Astrocyte of the hippocampus (primary cell): ENCODE measurements at regions not wholly inside any gene's neighbourhood (a gene's known extent, or its start where the extent isn't known, plus 50 kb on each side); places are given as distances from the start of the nearest gene placed in this dataset.
"Not testable (repeated sequence)": the region's sequence is repeated elsewhere in the genome, so short reads cannot be mapped to it uniquely, and the experiment has no call there.

ENCODE experiments used
- DNase-seq: peaks from one replicate; pipeline ENCODE4 v3.0.0; 2011; ENCODE audit warnings: low read depth, low spot score

DNA sequence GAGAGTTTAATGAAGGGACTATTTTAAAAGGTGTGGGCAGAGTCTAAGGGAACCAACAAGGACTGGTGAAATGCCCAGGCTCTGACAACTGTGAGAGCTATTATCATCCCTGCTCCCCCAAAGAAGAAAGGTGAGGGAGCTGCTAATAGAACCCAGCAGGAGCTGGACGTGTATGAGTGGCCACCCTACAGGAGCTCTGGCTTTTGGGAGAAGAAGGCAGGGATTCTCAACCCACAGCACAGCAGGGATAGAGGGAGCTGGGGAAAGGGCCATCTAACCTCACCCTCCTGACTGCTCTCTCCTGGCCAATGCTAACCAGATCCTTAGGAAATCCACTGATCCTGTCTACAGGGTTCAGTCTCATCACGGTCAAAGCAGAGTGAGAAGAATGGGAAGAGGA lies 57.1 kb downstream of the GRIN2B start:
- DNase-seq = no peak

DNA sequence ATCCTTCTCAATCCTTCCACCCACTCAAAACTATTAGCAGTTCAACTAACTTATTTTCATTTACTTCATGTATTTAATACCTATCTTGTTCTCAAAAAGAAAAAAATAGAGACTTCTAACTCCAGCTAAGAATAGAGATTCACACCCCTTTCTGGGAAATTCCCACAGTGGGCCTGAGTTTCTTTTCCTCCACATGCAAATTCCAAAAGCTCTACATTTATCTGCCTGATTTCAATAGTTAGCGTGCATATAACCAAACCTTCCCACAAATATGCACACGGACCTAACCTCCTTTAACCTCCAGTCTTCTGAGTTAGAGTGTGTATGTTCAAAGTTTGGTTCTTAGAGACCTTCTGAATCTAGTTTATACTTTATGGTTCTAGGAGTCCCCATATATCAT lies 62.5 kb downstream of the GRIN2B start:
- DNase-seq = peak; percentile 7

DNA sequence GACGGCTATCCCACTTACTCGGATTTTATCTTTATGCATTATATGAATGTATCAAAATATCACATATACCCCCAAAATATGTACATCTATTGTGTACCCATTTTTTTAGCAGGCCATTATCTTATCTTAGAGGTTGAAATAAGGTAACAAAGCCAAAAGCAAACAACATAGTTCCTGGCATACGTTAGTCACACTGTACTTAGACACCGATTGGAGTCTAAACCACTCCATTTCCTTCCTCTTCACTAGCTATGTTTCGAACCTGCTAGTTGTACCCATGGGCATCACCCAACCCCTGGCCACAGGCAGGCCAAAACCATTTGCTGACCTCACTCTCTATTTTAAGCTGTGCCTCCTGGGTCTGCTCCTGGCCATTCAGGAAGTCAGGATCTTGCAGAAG lies 66.3 kb downstream of the GRIN2B start:
- DNase-seq = no peak

DNA sequence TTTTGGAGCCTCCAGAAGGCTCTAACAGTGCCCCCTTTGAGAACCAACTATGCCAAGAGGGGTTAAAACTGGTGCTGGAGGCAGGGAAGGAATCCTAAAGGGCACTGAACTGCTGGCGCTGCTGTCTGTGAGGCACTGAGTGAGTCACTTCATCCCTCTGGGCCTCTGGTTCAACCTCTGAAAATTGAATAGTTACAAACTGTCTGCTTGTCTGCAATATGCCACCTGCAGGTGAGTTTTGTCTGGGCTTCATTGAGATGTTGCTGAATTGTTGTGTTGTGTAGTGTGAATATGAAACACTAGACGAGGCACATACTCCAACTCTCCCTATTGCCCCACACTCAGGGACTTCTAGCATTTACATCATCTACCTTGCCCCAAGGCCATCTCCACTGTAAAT lies 68.0 kb downstream of the GRIN2B start:
- DNase-seq = no peak

DNA sequence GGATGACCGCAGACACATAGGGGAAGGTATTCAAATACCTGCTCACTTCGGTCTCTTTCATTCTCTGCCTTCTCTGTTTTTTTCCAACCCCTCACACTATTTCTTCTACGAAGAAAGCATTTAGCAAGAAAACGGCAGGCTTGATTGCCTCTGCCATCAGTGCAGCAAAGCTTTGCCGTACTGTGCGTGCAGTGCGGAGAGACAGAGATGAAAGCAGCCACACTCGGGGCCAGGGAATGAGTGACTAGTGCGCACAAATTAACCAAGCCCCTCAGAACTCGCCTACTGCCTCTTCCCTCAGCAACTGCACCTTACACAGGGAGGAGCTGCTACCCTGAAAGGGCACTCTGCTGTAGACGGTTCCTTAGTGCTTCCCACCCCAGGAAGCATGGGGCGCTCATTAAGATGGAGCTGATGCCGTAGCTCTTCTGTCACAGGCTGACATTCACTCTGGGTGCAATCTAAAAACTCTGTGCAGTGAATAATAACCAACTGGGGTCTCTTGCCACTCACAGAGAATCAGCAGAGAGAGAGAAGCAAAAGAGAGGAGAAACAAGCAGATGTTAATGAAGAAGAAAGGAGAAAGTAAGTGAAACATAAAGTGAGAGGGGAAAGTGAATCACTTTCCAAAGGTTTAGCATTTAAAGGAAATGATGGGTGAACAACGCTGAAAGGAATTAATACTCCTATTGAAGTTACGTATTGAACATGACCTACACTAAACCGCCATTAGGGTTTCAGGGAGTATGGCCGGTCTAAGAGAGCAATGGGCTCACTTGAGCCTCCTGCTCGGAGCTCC lies 69.4 kb downstream of the GRIN2B start:
- no peak for DNase-seq

DNA sequence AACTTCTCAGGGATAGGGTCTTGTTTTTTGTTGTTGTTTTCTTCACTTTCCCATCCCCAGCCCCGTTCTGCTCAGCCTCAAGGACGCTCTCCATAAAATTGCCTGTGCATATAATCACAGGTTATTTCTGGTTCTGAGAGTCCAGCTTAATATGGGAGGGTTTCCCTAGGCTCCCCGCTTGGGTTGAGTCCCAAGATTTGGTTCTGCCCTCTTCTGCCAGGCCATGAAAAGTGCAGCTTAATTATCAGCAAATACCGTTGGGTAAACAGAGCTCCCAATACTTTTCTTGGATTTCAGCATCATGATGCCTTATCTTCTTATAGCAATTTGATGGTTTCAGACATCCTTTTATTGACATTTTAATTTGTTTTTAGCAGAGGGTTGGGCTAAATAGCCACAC lies 75.6 kb downstream of the GRIN2B start:
- DNase-seq = no peak

DNA sequence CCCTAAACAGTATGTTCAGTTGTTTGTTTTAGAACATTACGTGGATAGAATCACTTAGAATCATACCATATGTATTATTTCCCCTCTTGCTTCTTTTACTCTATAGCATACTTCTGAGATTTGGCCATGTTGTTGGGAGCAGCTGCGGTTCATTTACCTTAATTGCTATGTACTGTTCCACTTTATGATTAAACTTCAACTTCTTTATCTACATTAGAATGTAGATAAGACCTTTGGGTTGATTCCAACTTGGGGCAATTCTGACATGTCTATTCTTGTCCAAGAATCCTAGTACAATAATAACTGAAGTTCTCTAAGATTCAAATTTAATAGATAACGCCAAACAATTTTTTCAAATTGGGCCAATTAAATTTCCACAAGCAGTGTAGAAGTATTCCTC lies 80.7 kb downstream of the GRIN2B start:
- DNase-seq = no peak

DNA sequence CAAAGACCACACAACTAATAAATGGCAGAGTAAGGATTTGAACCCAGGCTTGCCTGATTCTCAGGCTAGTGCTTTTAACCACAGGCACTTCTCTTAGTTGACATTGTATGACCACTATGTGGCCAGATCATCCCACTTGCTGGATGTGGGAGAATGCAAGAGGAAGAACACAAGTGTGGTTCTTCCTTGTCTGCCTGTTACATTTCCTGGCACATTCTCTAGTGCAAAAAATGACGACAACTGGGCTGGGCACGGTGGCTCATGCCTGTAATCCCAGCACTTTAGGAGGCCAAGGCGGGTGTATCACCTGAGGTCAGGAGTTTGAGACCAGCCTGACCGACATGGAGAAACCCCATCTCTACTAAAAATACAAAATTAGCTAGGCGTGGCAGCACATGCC lies 83.0 kb downstream of the GRIN2B start:
- DNase-seq = not testable (repeated sequence)

DNA sequence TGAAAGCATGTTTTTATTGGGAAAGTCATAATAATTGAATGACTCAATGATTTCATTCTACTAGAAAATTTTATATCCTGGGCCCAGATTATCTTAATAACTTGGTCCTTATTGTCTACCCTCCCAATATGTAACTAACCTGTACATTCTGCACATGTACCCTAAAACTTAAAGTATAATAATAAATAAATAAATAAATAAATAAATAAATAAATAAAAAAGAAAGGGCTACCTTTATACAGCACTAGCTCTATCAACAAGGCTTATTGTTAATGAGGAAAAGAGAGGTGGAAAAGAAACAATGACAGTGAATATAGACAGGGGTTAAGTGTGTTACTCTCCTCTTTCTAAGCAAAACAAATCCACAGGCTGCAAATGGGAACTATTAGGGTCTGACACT lies 83.6 kb downstream of the GRIN2B start:
- DNase-seq = no peak

DNA sequence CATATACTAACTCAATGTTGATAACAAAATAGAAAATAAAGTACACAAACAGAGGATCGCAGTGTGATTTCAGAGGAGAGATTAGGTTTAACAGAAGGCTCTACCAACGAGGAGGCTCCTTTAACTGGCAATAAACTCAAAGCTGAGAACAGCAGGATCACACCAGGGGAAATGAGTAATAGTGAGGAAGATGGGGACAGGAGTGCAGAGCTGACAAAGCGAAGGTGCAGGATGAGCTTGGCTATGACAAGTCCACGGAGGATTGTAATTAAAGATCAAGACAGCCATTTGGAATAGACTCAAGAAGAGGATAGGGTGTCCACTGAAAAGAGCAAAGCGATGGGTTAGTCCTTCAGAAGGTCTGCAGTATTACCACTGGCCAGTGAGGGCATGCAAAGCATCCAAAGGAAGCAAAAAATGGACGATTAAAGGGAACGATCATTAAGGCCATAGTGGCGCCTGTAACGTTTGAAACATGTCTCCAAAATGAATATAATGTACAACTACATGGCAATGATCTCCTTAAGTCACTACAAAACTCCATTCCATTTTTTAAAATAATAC lies 85.3 kb downstream of the GRIN2B start:
- DNase-seq = no peak

DNA sequence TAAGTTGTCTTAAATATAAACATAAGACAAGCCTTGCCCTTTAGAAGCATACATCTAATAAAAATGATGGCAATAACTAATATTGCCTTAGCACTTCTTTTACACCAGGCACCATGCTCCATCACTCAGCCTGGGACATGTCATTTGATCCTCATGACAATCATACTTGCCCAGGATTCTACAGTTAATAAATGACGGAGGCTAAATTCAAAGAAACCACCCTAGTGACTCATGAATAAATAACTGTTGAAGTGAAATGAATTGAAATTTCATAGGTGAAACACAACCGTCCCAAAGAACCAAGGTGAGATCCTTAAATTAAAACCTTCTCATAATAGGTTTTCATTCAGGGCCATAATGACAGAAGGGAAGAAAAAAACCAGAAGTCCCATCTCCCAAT lies 89.5 kb downstream of the GRIN2B start:
- DNase-seq = no peak

DNA sequence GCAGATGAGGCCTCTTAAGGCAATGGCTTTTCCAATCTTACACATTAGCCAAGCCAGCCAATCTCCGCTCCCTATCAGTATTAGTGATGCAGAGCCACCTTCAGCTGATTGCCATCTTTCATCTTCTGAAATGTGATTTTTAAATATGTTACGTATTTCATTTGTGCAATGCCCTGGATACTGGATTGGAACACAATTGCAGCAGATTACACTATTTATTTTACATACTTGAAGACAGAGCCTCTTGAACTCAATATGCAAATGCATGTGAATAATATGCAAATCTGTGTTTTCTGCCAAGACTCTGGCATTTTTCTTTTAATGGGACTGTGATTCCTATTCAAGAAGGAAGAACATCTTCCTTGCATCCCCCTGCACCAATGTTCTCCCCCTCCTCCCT lies 90.5 kb downstream of the GRIN2B start:
- no peak for DNase-seq

DNA sequence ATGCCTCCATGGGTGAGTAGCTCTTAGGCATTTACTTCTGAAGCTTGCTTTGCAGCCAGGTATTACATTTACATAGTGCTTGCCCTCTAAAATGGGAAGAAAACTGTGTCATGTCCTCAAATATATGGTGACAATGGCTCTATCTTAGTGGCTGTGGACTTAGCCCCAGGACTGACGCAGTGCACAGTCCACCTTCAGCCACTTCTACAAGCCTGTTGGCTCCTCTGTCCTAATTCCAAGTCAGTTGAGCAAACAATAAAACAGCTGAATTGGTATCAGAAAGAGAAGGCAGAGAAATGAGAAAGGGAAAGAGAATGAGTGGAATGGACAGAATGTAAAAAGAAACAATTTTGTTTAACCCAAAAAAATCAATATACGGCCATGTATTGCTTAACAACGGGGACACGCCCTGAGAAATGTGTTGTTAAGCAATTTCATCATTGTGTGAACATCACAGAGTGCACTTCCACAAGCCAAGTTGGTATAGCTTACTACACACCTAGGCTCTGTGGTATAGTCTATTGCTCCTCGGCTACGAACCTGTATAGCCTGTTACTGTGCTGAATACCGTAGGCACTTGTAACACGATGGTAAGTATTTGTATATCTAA lies 93.5 kb downstream of the GRIN2B start:
- no peak for DNase-seq

DNA sequence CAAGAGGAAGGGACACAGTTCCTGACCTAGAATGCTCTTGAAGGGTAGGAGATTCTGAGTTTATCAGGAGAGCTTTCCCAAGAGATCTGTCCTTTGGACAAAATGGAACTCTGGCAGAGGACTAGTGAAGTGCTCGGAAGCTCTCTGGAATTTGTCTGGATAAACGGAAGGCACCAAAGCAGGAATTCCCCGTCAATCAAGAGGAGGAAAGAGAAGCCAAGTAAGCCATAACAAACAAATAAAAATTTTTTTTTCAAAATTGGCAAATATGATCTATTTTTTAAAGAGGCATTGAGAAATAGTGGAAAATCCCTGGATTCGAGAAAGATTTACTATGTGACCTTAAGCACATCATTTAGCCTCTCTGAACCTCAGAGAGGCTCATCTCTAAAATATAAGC lies 99.2 kb downstream of the GRIN2B start:
- no peak for DNase-seq

DNA sequence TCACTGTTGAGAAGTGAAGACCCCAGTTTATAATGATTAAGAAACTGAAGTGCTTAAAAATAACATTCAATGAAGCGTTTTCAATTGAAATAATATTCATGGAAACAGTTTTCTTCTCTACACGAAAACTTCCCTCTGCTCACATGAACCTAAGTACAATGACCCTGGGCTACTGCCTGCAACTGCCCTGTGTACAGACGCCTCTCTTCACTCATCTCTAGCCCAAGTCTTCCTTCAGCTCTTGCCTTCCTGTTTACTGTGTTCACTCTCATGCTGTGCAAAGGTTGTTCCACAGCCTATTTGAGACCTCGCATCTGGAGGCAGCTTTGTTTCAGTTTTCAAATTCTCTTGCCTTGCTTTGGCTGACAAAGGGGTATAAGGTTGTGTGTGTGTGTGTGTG lies 100.8 kb downstream of the GRIN2B start:
- no peak for DNase-seq

DNA sequence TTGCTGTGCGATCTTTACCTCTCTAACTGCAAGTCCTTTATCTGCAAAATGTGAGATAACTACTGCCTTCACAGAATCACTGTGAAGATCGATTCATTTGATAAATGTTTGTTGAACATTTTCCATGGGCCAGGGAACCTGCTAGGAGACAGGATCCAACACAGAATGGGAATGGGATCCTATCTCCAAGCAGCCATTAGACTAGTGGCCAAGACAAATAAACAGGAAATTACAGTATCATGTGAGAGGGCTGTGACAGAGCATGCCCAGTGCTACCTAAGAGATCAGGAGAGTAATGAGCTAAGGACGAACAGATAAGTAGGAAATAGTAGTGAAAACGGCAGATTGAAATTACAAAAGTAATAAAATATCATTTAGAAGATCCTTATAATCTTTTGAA lies 105.7 kb downstream of the GRIN2B start:
- DNase-seq = no peak

DNA sequence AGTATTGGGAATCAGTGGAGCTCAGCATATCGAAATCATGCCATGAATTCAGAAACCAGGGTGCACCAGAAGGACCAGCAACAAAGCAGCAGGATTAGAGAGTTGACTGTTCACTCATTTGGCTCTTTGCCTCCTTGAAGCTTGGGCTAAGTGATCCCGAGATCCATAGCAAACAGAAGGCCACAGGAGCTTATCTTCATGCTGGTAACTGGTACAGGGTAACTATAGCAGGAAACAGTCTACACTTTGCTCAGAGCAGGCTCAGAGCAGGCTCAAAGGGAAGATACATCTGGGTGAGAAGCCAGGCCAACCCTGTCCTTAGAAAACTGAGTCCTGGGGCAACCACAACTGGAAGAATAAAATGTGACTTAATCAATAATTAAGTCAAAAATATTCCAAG lies 111.1 kb downstream of the GRIN2B start:
- no peak for DNase-seq

DNA sequence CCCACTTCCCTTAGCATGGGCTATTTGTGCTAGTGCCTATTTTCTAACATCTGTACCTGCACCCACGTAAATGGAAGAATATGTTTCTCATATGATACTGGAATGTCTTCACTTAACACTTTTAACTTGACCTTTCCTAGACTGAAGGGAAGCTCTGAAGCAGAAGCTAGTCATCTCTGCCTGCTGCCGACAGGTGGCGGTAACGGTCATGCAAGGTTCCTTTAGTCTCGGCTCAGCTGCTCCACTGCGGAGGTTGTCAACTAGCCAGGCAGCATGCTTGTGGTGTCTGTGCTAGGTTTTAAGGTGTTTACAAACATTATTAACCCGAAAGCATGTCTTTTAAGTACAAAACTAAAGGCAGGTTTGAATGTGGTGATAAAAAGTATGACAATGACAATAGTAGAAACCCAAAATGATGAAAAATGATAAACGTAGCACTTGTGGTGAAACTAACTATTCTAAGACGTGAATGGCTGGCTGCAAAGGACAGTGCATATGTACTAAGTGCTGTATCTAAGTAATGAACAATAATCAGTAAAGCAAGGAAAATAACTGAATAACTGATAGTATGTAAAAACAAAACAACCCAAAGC lies 117.2 kb downstream of the GRIN2B start:
- peak; percentile 89 for DNase-seq

DNA sequence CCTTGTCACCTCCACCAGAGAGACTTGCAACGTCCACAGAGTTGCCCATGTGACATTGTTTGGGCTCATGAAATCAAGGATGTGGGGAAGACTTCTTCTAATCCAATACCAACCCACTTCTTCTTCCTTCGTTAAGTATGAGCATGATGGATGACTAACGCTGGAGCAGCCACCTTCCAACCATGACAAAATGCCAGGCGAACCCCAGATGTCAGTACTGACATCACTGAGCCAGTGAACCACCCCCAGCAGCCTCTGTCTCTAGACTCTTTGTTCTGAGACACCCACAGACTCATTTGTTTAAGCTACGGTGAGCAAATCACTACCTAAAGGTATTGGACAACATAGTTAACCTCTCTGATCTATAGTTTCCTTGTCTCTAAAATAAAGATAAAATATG lies 123.7 kb downstream of the GRIN2B start:
- no peak for DNase-seq

DNA sequence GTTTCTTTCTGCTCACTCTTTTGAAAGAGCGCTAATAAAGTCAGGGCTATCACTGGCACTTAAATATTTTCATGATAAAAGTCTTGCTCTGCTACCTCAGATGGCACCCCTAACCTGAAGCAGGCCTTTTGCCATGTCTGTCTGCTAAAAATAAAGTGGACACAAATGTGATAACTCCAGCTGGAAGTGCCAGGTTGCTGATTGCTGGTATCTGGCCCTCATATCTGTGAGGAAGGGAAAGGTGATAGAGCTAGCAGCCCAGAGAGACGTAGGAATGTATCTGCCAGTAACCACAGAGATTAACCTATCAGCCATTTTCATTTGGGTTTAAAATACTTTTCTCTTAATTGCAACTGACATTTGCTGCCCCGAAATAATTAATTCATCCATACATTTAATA lies 127.9 kb downstream of the GRIN2B start:
- DNase-seq = no peak

DNA sequence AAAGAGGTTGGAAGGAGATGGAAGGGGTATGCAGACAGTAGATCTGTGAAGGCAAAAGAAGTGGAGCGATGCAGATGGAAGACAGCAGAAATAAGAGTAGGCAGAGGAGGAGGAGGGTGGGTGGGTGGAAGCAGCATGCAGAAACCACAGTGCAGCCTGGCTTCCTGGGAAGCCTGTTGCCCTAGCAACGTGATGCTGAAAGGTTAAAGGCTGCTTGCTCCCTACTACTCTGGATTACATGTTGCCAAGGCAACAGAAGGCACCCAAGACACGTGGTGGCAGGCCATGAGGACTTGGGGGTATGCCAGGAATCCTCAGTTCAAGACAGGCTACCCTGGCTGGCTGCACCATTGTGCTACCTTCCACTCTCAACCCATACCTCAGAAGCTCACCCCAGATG lies 129.6 kb downstream of the GRIN2B start:
- DNase-seq = no peak

DNA sequence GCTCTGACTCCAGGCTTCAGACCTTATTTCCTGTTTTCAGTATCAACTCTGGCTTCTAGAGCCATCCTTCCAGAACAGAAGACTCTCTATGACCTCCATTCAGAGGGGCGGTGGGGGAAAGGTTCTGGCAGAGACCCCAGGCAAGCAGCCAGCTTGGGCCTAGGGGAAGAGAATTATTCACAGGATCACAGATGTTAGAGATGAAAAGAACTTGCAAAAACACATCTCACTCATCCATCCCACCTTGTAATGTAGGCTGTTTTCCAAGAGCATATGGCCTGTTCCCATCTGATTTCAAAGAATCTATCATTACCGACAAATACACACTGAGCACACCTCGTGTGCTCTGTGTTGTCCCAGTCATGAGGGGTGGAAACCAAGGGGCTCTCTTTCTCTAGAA lies 131.9 kb downstream of the GRIN2B start:
- DNase-seq = no peak

DNA sequence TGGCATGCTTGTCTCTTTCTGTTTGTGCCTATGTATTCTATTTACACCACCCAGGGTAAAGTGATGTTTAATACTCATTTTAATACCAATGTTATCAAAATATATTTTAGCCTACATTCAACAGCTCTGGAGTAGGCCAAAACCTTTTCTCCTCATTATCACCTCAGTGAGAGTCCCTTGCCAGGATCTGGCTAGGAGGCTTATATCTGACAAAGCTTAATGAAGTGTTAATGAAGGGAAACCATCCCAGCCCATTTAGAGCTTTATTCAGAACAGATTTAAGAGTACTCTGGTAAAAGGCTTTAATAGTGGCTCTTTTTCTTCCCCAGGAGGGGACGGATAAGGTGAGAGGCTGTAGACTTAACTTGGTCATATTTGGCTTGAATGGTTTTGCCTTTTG lies 137.6 kb downstream of the GRIN2B start:
- no peak for DNase-seq
